ENCODE measurements at regions not wholly inside any gene's neighbourhood (a gene's known extent, or its start where the extent isn't known, plus 50 kb on each side); places are given as distances from the start of the nearest gene placed in this dataset.

DNA sequence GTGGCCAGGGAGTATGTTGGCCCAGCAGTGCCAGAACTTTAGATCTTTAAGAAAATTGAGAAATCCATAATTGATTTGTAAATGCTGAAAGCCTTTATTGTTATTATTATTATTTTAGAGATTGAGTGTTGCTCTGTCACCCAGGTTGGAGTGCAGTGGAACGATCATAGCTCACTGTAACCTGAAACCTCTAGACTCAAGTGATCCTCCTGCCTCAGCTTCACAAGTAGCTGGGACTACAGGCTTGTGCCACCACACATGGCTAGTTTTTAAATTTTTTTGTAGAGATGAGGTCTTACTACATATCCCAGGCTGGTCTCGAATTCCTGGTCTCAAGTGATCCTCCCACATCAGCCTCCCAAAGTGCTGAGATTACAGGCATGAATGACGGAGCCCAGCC is 143.2 kb upstream of the CCDC68 start:
- no peak for TF ChIP-seq CTCF (IDR thresholded peaks at IDR 0.05)
- TF ChIP-seq POLR2A (IDR thresholded peaks at IDR 0.05; ENCODE audit: low read depth) = no peak

Data from esophagus muscularis mucosa (tissue), 3 donors.